CD4-positive, CD25-positive, alpha-beta regulatory T cell (primary cell): ENCODE measurements at regions not wholly inside any gene's neighbourhood (a gene's known extent, or its start where the extent isn't known, plus 50 kb on each side); places are given as distances from the start of the nearest gene placed in this dataset.
A peak's percentile ranks its signal among the peaks of the same experiment; 100 is the strongest.

Experiments used
- ATAC-seq, 2 donors: fragments of 150-1000 bp; cut with Tn5 transposase; one replicate each; pipeline ENCODE4 v1.10.0; 2021; ENCODE audit warnings: low read depth in 2 of 2, moderate number of reproducible peaks in 2 of 2, moderate library complexity in 1 of 2
- DNase-seq, 3 donors: peaks; one replicate each; pipeline versions ENCODE4 v3.0.0 to v3.0.0-alpha.2; 2012 to 2022; ENCODE audit warnings: mixed read lengths in 1 of 3
- H3K27ac ChIP-seq: one replicate; pipeline ENCODE4 v1.7.0; 2013; ENCODE audit warnings: mild to moderate bottlenecking, low read length; ENCODE audit not compliant: insufficient read depth, poor library complexity, severe bottlenecking
- H3K27me3 ChIP-seq: one replicate; pipeline ENCODE4 v1.7.0; 2013; ENCODE audit warnings: low read length; ENCODE audit not compliant: control insufficient read depth, insufficient read depth
- H3K36me3 ChIP-seq: one replicate; pipeline ENCODE4 v1.7.0; 2013; ENCODE audit warnings: mild to moderate bottlenecking, low read length, moderate library complexity; ENCODE audit not compliant: control insufficient read depth, insufficient read depth
- H3K4me1 ChIP-seq: 2 replicates; pipeline ENCODE4 v1.7.0; 2013; ENCODE audit warnings: mild to moderate bottlenecking, low read length; ENCODE audit not compliant: insufficient read depth, control insufficient read depth, poor library complexity, severe bottlenecking
- H3K4me3 ChIP-seq: one replicate; pipeline ENCODE4 v1.7.0; 2013; ENCODE audit warnings: low read depth, mild to moderate bottlenecking, low read length, moderate library complexity
- H3K9me3 ChIP-seq, 2 experiments: 1 replicate in 1 of 2; 2 replicates in 1 of 2; pipeline ENCODE4 v1.7.0; 2013; ENCODE audit warnings: low read length in 2 of 2, mild to moderate bottlenecking in 1 of 2, moderate library complexity in 1 of 2; ENCODE audit not compliant: control insufficient read depth in 2 of 2
- H3K27ac Mint-ChIP-seq, 3 donors: one replicate each; pipeline ENCODE4 v1.8.0; 2020 to 2022; ENCODE audit warnings: mild to moderate bottlenecking in 3 of 3, mixed read lengths in 3 of 3, moderate library complexity in 2 of 3
- H3K27me3 Mint-ChIP-seq: one replicate; pipeline ENCODE4 v1.8.0; 2022; ENCODE audit warnings: mild to moderate bottlenecking, mixed read lengths
- H3K36me3 Mint-ChIP-seq: one replicate; pipeline ENCODE4 v1.8.0; 2020; ENCODE audit warnings: mixed read lengths
- H3K4me1 Mint-ChIP-seq, 4 donors: one replicate each; pipeline ENCODE4 v1.8.0; 2020 to 2022; ENCODE audit warnings: mixed read lengths in 4 of 4, mild to moderate bottlenecking in 1 of 4
- H3K4me3 Mint-ChIP-seq, 4 donors: one replicate each; pipeline ENCODE4 v1.8.0; 2020 to 2022; ENCODE audit warnings: mild to moderate bottlenecking in 4 of 4, mixed read lengths in 4 of 4, moderate library complexity in 3 of 4
- H3K9me3 Mint-ChIP-seq, 7 donors: one replicate each; pipeline ENCODE4 v1.8.0; 2020 to 2022; ENCODE audit warnings: mixed read lengths in 7 of 7, mild to moderate bottlenecking in 3 of 7, moderate library complexity in 2 of 7

- Mint-ChIP-seq H3K27me3 (peaks cover 19% of the 10 kb centered on the region), H3K9me3 (no peaks in the 10 kb centered on the region)
- no peak for ATAC-seq
Measured at GRCh38 chr3:193775421-193776077, 182.5 kb downstream of the OPA1 start.

GRCh38 chr3:193776626-193777358 is 183.8 kb downstream of the OPA1 start:
- peaks cover 5% of the 10 kb centered on the region for H3K27me3 ChIP-seq

More at GRCh38 chr3:193775421-193776077, 182.5 kb downstream of the OPA1 start:
- Histone ChIP-seq H3K4me1 (peaks cover 8% of the 10 kb centered on the region), H3K27ac (no peak overlapping the region), H3K4me3 (no peak overlapping the region), H3K9me3 (no peaks in the 10 kb centered on the region), H3K27me3 (peaks cover 5% of the 10 kb centered on the region), H3K36me3 (no peaks in the 10 kb centered on the region)
- DNase-seq = no peak
- Mint-ChIP-seq H3K27ac (no peak overlapping the region), H3K4me3 (no peak overlapping the region), H3K4me1 (peaks cover 7 to 12% (median 9%) of the 10 kb centered on the region in 4 donors), H3K36me3 (no peaks in the 10 kb centered on the region)

GRCh38 chr3:193777524-193777923 is 184.5 kb downstream of the OPA1 start:
- Histone ChIP-seq H3K4me1 (peaks cover 8% of the 10 kb centered on the region), H3K27me3 (peaks cover 5% of the 10 kb centered on the region), H3K36me3 (no peaks in the 10 kb centered on the region), H3K9me3 (no peaks in the 10 kb centered on the region), H3K4me3 (no peak overlapping the region), H3K27ac (no peak overlapping the region)
- H3K4me3 Mint-ChIP-seq = no peak overlapping the region
- no peak for DNase-seq
- H3K36me3 Mint-ChIP-seq = no peaks in the 10 kb centered on the region
- peaks cover 7 to 13% (median 11%) of the 10 kb centered on the region in 4 donors for H3K4me1 Mint-ChIP-seq
- H3K27me3 Mint-ChIP-seq = peaks cover 25% of the 10 kb centered on the region
- no peaks in the 10 kb centered on the region for H3K9me3 Mint-ChIP-seq
- ATAC-seq = no peak
- no peak overlapping the region for H3K27ac Mint-ChIP-seq

More at GRCh38 chr3:193776626-193777358, 183.8 kb downstream of the OPA1 start:
- peak; percentile 68 to 82 for ATAC-seq
- peak in 2 of 3 donors; percentile 12 to 84 for DNase-seq
- H3K4me1 ChIP-seq = peaks cover 8% of the 10 kb centered on the region
- no peaks in the 10 kb centered on the region for H3K36me3 ChIP-seq
- H3K9me3 ChIP-seq = no peaks in the 10 kb centered on the region
- no peak overlapping the region for H3K27ac ChIP-seq
- Mint-ChIP-seq H3K27ac (peak overlapping the region in 1 of 3 donors; percentile 68), H3K36me3 (no peaks in the 10 kb centered on the region), H3K4me3 (peak overlapping the region in 1 of 4 donors; percentile 65), H3K27me3 (peaks cover 19% of the 10 kb centered on the region), H3K4me1 (peaks cover 7 to 13% (median 11%) of the 10 kb centered on the region in 4 donors), H3K9me3 (no peaks in the 10 kb centered on the region)
- no peak overlapping the region for H3K4me3 ChIP-seq

GRCh38 chr3:193778676-193779075 is 185.7 kb downstream of the OPA1 start:
- Mint-ChIP-seq H3K27me3 (peaks cover 21% of the 10 kb centered on the region), H3K4me3 (no peak overlapping the region), H3K4me1 (peaks cover 7 to 13% (median 11%) of the 10 kb centered on the region in 4 donors), H3K27ac (no peak overlapping the region), H3K36me3 (no peaks in the 10 kb centered on the region), H3K9me3 (no peaks in the 10 kb centered on the region)
- peaks cover 8% of the 10 kb centered on the region for H3K4me1 ChIP-seq
- no peaks in the 10 kb centered on the region for H3K36me3 ChIP-seq
- H3K4me3 ChIP-seq = no peak overlapping the region
- no peak overlapping the region for H3K27ac ChIP-seq
- no peak for DNase-seq
- ATAC-seq = no peak
- no peaks in the 10 kb centered on the region for H3K9me3 ChIP-seq
- H3K27me3 ChIP-seq = peaks cover 5% of the 10 kb centered on the region

- Histone ChIP-seq H3K27me3 (peaks cover 5% of the 10 kb centered on the region), H3K27ac (no peak overlapping the region), H3K4me3 (no peak overlapping the region), H3K9me3 (no peaks in the 10 kb centered on the region), H3K4me1 (peaks cover 8% of the 10 kb centered on the region), H3K36me3 (no peaks in the 10 kb centered on the region)
- H3K27me3 Mint-ChIP-seq = peaks cover 33% of the 10 kb centered on the region
- no peak overlapping the region for H3K4me3 Mint-ChIP-seq
- no peaks in the 10 kb centered on the region for H3K36me3 Mint-ChIP-seq
- peak in 1 of 3 donors; percentile 22 for DNase-seq
- H3K4me1 Mint-ChIP-seq = peaks cover 7 to 13% (median 11%) of the 10 kb centered on the region in 4 donors
- ATAC-seq = no peak
- H3K9me3 Mint-ChIP-seq = no peaks in the 10 kb centered on the region
- H3K27ac Mint-ChIP-seq = no peak overlapping the region
Measured at GRCh38 chr3:193779933-193780332, 186.9 kb downstream of the OPA1 start.

- Mint-ChIP-seq H3K27ac (no peak overlapping the region), H3K27me3 (peaks cover 38% of the 10 kb centered on the region), H3K4me1 (peaks cover 7 to 13% (median 11%) of the 10 kb centered on the region in 4 donors), H3K4me3 (no peak overlapping the region), H3K9me3 (no peaks in the 10 kb centered on the region), H3K36me3 (no peaks in the 10 kb centered on the region)
- ATAC-seq (no peak), DNase-seq (no peak)
- H3K4me3 ChIP-seq = no peak overlapping the region
- H3K27ac ChIP-seq = no peak overlapping the region
- no peaks in the 10 kb centered on the region for H3K9me3 ChIP-seq
- peaks cover 5% of the 10 kb centered on the region for H3K27me3 ChIP-seq
- peaks cover 8% of the 10 kb centered on the region for H3K4me1 ChIP-seq
- no peaks in the 10 kb centered on the region for H3K36me3 ChIP-seq
Measured at GRCh38 chr3:193780397-193780796, 187.4 kb downstream of the OPA1 start.

- Histone ChIP-seq H3K4me1 (peaks cover 8% of the 10 kb centered on the region), H3K36me3 (no peaks in the 10 kb centered on the region), H3K9me3 (no peaks in the 10 kb centered on the region), H3K4me3 (no peak overlapping the region), H3K27ac (no peak overlapping the region), H3K27me3 (peaks cover 5% of the 10 kb centered on the region)
- Mint-ChIP-seq H3K4me3 (no peak overlapping the region), H3K27ac (no peak overlapping the region), H3K27me3 (peaks cover 38% of the 10 kb centered on the region), H3K36me3 (no peaks in the 10 kb centered on the region), H3K4me1 (peaks cover 5 to 13% (median 11%) of the 10 kb centered on the region in 4 donors), H3K9me3 (no peaks in the 10 kb centered on the region)
- DNase-seq (peak in 1 of 3 donors; percentile 23), ATAC-seq (no peak)
Measured at GRCh38 chr3:193780810-193781478, 187.9 kb downstream of the OPA1 start.
